ENCODE measurements at regions not wholly inside any gene's neighbourhood (a gene's known extent, or its start where the extent isn't known, plus 50 kb on each side); places are given as distances from the start of the nearest gene placed in this dataset.

- DNase-seq: peak; percentile 59
Observed at GRCh38 chr22:45096256-45096907, 67.3 kb upstream of the NUP50 start.

GRCh38 chr22:45097061-45097460, 66.7 kb upstream of the NUP50 start:
- DNase-seq: no peak

GRCh38 chr22:45098056-45098455, 65.7 kb upstream of the NUP50 start:
- no peak for DNase-seq

- DNase-seq: no peak
Observed at GRCh38 chr22:45099961-45100360, 63.8 kb upstream of the NUP50 start.

- peak; percentile 74 for DNase-seq
Observed at GRCh38 chr22:45101515-45102227, 62.1 kb upstream of the NUP50 start.

GRCh38 chr22:45102896-45103420, 60.8 kb upstream of the NUP50 start:
- DNase-seq: no peak

- no peak for DNase-seq
Observed at GRCh38 chr22:45103756-45104155, 60.0 kb upstream of the NUP50 start.

- DNase-seq: no peak
Observed at GRCh38 chr22:45104313-45104712, 59.4 kb upstream of the NUP50 start.

GRCh38 chr22:45105281-45105702, 58.4 kb upstream of the NUP50 start:
- no peak for DNase-seq

GRCh38 chr22:45107671-45108070, 56.1 kb upstream of the NUP50 start:
- DNase-seq: no peak

GRCh38 chr22:45112136-45112879, 51.4 kb upstream of the NUP50 start:
- no peak for DNase-seq
